ENCODE measurements at regions not wholly inside any gene's neighbourhood (a gene's known extent, or its start where the extent isn't known, plus 50 kb on each side); places are given as distances from the start of the nearest gene placed in this dataset.

GRCh38 chrY:7730664-7731063 lies 819.1 kb upstream of the AMELY start:
- TF ChIP-seq CTCF (IDR thresholded peaks at IDR 0.05), result no peak
- TF ChIP-seq POLR2A (IDR thresholded peaks at IDR 0.05), result no peak

All from breast epithelium (tissue), 3 donors.